ENCODE measurements at regions not wholly inside any gene's neighbourhood (a gene's known extent, or its start where the extent isn't known, plus 50 kb on each side); places are given as distances from the start of the nearest gene placed in this dataset.
"Not testable (repeated sequence)": the region's sequence is repeated elsewhere in the genome, so short reads cannot be mapped to it uniquely, and the experiment has no call there.

- not testable (repeated sequence) for H3K36me3 ChIP-seq (ENCODE audit: control insufficient read depth, insufficient read depth, low read length); H3K27ac ChIP-seq (ENCODE audit: low read depth, low read length, severe bottlenecking); H3K9me3 ChIP-seq (ENCODE audit: control insufficient read depth, low read length); H3K4me3 ChIP-seq (ENCODE audit: extremely low read depth, insufficient read depth, low read length, poor library complexity, severe bottlenecking); H3K4me1 ChIP-seq (ENCODE audit: control insufficient read depth, insufficient read depth, low read length, poor library complexity, severe bottlenecking)
- 87 to 89% methylated on average over 3 to 4 of the region's 5 CpGs for WGBS, 2 experiments (ENCODE audit: insufficient coverage in 2 of 2)
These were observed 90.2 kb downstream of the ATP6V0E2 start for GRCh38 chr7:149963985-149964384.

DNA sequence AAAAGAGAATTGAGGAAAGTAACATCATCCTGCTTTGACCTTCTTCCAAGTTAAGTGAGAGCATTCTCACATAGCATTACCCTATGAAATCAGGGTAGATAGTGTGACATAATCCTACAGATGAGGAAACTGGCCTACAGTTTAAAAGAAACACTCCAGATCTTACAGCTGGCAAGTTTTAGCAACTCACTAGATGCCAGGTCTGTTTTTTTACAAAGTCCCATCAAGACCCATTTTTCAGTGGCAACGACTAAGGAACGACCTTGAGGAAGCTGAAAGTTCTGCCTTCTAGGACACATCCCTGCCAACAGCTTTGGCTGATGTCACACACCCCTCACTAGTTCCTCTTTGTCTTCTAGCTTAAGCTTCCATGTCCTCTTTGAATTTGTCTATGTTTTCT lies 92.7 kb downstream of the ATP6V0E2 start:
- not testable (repeated sequence) for H3K4me1 ChIP-seq (ENCODE audit: control insufficient read depth, insufficient read depth, low read length, poor library complexity, severe bottlenecking); H3K4me3 ChIP-seq (ENCODE audit: extremely low read depth, insufficient read depth, low read length, poor library complexity, severe bottlenecking); H3K36me3 ChIP-seq (ENCODE audit: control insufficient read depth, insufficient read depth, low read length); H3K9me3 ChIP-seq (ENCODE audit: control insufficient read depth, low read length); H3K27ac ChIP-seq (ENCODE audit: low read depth, low read length, severe bottlenecking)
- no CpG with 5 or more reads among the region's 2 CpGs for WGBS, 2 experiments (ENCODE audit: insufficient coverage in 2 of 2)

DNA sequence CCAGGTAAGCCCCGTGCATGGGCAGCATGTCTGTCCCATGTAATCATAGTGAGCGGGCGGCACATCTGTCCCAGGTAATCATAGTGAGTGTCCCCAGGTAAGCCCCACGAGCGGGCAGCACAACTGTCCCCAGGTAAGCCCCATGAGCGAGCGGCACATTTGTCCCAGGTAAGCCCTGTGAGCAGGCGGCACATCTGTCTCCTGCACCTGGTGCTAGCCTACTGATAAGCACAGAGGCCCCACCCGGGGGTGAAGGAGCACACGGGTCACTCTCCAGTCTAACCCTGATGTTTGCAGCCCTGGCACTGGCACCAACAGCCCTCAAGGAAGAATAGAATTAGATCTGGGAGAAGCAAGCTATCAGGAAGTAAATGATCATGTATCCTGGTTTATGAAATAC lies 99.2 kb downstream of the ATP6V0E2 start:
- 83 to 87% methylated on average over 4 of the region's 10 CpGs for WGBS, 2 experiments (ENCODE audit: insufficient coverage in 2 of 2)
- not testable (repeated sequence) for H3K9me3 ChIP-seq (ENCODE audit: control insufficient read depth, low read length); H3K36me3 ChIP-seq (ENCODE audit: control insufficient read depth, insufficient read depth, low read length)

GRCh38 chr7:149973681-149974080 lies 99.9 kb downstream of the ATP6V0E2 start:
- WGBS, 2 experiments (ENCODE audit: insufficient coverage in 2 of 2), result 93% methylated on average over 1 of the region's 11 CpGs; no CpG with 5 or more reads in 1 of the 2 experiments
- not testable (repeated sequence) for H3K27ac ChIP-seq (ENCODE audit: low read depth, low read length, severe bottlenecking); H3K9me3 ChIP-seq (ENCODE audit: control insufficient read depth, low read length); H3K4me3 ChIP-seq (ENCODE audit: extremely low read depth, insufficient read depth, low read length, poor library complexity, severe bottlenecking); H3K4me1 ChIP-seq (ENCODE audit: control insufficient read depth, insufficient read depth, low read length, poor library complexity, severe bottlenecking); H3K36me3 ChIP-seq (ENCODE audit: control insufficient read depth, insufficient read depth, low read length)

More for the DNA sequence above, 99.2 kb downstream of the ATP6V0E2 start:
- H3K27ac ChIP-seq (ENCODE audit: low read depth, low read length, severe bottlenecking); H3K4me1 ChIP-seq (ENCODE audit: control insufficient read depth, insufficient read depth, low read length, poor library complexity, severe bottlenecking); H3K4me3 ChIP-seq (ENCODE audit: extremely low read depth, insufficient read depth, low read length, poor library complexity, severe bottlenecking): not testable (repeated sequence)

GRCh38 chr7:149975608-149976007 lies 101.8 kb downstream of the ATP6V0E2 start:
- H3K4me1 ChIP-seq (ENCODE audit: control insufficient read depth, insufficient read depth, low read length, poor library complexity, severe bottlenecking); H3K9me3 ChIP-seq (ENCODE audit: control insufficient read depth, low read length); H3K36me3 ChIP-seq (ENCODE audit: control insufficient read depth, insufficient read depth, low read length); H3K4me3 ChIP-seq (ENCODE audit: extremely low read depth, insufficient read depth, low read length, poor library complexity, severe bottlenecking); H3K27ac ChIP-seq (ENCODE audit: low read depth, low read length, severe bottlenecking): not testable (repeated sequence)
- 17 to 67% methylated on average over 1 of the region's 4 CpGs for WGBS, 2 experiments (ENCODE audit: insufficient coverage in 2 of 2)

DNA sequence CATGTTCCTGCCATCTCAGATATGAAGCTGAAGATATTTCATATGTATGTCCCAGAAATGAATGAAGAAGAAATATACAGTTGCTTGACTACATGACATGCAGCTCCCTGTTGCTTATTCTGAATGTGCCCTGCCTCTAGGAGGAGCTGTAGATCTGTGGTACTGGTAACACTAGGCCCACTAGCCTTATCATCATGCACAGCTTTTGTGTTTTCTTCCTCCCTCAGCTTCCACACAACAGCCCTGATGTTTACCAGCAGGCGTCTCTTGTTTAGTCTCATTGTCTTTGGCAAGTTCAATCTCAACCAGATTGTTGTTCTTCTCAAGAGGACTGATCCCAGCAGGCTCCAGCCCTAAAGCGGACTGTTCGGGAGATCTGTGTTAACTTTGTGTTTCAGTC lies 104.8 kb downstream of the ATP6V0E2 start:
- not testable (repeated sequence) for H3K9me3 ChIP-seq (ENCODE audit: control insufficient read depth, low read length); H3K36me3 ChIP-seq (ENCODE audit: control insufficient read depth, insufficient read depth, low read length); H3K27ac ChIP-seq (ENCODE audit: low read depth, low read length, severe bottlenecking); H3K4me3 ChIP-seq (ENCODE audit: extremely low read depth, insufficient read depth, low read length, poor library complexity, severe bottlenecking); H3K4me1 ChIP-seq (ENCODE audit: control insufficient read depth, insufficient read depth, low read length, poor library complexity, severe bottlenecking)
- 92% methylated on average over 1 of the region's 3 CpGs; no CpG with 5 or more reads in 1 of the 2 experiments for WGBS, 2 experiments (ENCODE audit: insufficient coverage in 2 of 2)

- not testable (repeated sequence) for H3K27ac ChIP-seq (ENCODE audit: low read depth, low read length, severe bottlenecking); H3K36me3 ChIP-seq (ENCODE audit: control insufficient read depth, insufficient read depth, low read length); H3K9me3 ChIP-seq (ENCODE audit: control insufficient read depth, low read length); H3K4me3 ChIP-seq (ENCODE audit: extremely low read depth, insufficient read depth, low read length, poor library complexity, severe bottlenecking); H3K4me1 ChIP-seq (ENCODE audit: control insufficient read depth, insufficient read depth, low read length, poor library complexity, severe bottlenecking)
- 89 to 92% methylated on average over 5 of the region's 10 CpGs for WGBS, 2 experiments (ENCODE audit: insufficient coverage in 2 of 2)
These were observed 105.2 kb downstream of the ATP6V0E2 start for GRCh38 chr7:149978944-149979343.

DNA sequence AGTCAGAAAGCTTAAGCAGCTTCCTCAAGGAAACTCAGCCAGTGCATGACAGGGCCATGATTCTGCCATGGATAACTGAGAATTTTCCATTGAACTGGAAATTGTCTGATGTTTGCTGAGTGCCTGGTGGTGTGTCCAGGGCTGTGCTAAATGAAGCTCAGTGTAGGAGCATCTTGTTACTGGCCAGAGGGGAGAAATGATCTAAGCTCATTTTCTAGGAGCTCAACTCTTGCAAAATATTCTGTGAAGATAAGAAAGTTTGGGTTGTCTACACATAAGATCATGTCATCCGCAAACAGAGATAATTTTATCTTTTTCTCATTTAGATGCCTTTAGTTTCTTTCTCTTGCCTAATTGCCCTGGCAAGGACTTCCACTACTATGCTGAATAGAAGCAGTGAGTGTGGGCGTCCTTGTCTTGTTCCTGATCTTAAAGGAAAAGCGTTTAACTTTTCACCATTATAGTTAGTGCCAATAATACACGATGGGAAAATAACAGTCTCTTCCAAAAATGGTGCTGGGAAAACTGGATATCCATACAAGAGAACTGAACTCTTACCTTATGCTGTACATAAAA lies 108.9 kb downstream of the ATP6V0E2 start:
- not testable (repeated sequence) for H3K36me3 ChIP-seq (ENCODE audit: control insufficient read depth, insufficient read depth, low read length); H3K9me3 ChIP-seq (ENCODE audit: control insufficient read depth, low read length); H3K4me1 ChIP-seq (ENCODE audit: control insufficient read depth, insufficient read depth, low read length, poor library complexity, severe bottlenecking); H3K27ac ChIP-seq (ENCODE audit: low read depth, low read length, severe bottlenecking); H3K4me3 ChIP-seq (ENCODE audit: extremely low read depth, insufficient read depth, low read length, poor library complexity, severe bottlenecking)
- WGBS, 2 experiments (ENCODE audit: insufficient coverage in 2 of 2), result no CpG with 5 or more reads among the region's 4 CpGs

DNA sequence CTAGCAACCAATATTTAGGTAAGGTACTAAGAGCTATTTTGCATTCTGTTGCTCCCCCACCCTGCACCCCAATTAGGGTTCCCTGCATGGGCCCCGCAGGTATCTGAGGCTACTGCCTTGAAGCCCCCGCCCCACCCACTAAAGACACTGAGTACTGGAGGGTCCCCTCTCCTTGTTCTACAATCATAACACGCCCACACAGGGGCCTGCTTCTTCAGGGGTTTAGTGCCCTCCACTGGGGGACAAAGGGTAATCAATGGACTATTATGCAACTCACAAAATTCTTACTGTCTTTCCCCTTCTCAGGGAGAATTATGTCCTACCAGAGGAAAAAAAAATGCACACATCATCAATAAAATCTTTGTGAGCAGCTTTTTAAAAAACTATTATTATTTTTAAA lies 113.1 kb downstream of the ATP6V0E2 start:
- H3K4me3 ChIP-seq (ENCODE audit: extremely low read depth, insufficient read depth, low read length, poor library complexity, severe bottlenecking); H3K27ac ChIP-seq (ENCODE audit: low read depth, low read length, severe bottlenecking); H3K36me3 ChIP-seq (ENCODE audit: control insufficient read depth, insufficient read depth, low read length); H3K9me3 ChIP-seq (ENCODE audit: control insufficient read depth, low read length); H3K4me1 ChIP-seq (ENCODE audit: control insufficient read depth, insufficient read depth, low read length, poor library complexity, severe bottlenecking): not testable (repeated sequence)
- WGBS, 2 experiments (ENCODE audit: insufficient coverage in 2 of 2), result no CpG with 5 or more reads among the region's 3 CpGs

- H3K27ac ChIP-seq (ENCODE audit: low read depth, low read length, severe bottlenecking); H3K4me1 ChIP-seq (ENCODE audit: control insufficient read depth, insufficient read depth, low read length, poor library complexity, severe bottlenecking); H3K4me3 ChIP-seq (ENCODE audit: extremely low read depth, insufficient read depth, low read length, poor library complexity, severe bottlenecking); H3K9me3 ChIP-seq (ENCODE audit: control insufficient read depth, low read length); H3K36me3 ChIP-seq (ENCODE audit: control insufficient read depth, insufficient read depth, low read length): not testable (repeated sequence)
- 53 to 61% methylated on average over 3 to 4 of the region's 8 CpGs for WGBS, 2 experiments (ENCODE audit: insufficient coverage in 2 of 2)
These were observed 118.0 kb downstream of the ATP6V0E2 start for GRCh38 chr7:149991652-149992302.

GRCh38 chr7:149992366-149992765 lies 118.6 kb downstream of the ATP6V0E2 start:
- 90 to 92% methylated on average over 10 to 11 of the region's 11 CpGs for WGBS, 2 experiments (ENCODE audit: insufficient coverage in 2 of 2)
- H3K9me3 ChIP-seq (ENCODE audit: control insufficient read depth, low read length); H3K4me3 ChIP-seq (ENCODE audit: extremely low read depth, insufficient read depth, low read length, poor library complexity, severe bottlenecking); H3K4me1 ChIP-seq (ENCODE audit: control insufficient read depth, insufficient read depth, low read length, poor library complexity, severe bottlenecking); H3K36me3 ChIP-seq (ENCODE audit: control insufficient read depth, insufficient read depth, low read length); H3K27ac ChIP-seq (ENCODE audit: low read depth, low read length, severe bottlenecking): not testable (repeated sequence)
